Activated naive CD8-positive, alpha-beta T cell treated with anti-CD3 and anti-CD28 coated beads, Interleukin-2, amount 50 U/mL, for 24 hours (primary cell): ENCODE measurements at regions not wholly inside any gene's neighbourhood (a gene's known extent, or its start where the extent isn't known, plus 50 kb on each side); places are given as distances from the start of the nearest gene placed in this dataset.
"Not testable (repeated sequence)": the region's sequence is repeated elsewhere in the genome, so short reads cannot be mapped to it uniquely, and the experiment has no call there.

Source experiments
- ATAC-seq: fragments of 150-1000 bp; cut with Tn5 transposase; one replicate; pipeline ENCODE4 v1.10.0; 2021
- DNase-seq: peaks from one replicate; pipeline ENCODE4 v3.0.0; 2021
- H3K27ac Mint-ChIP-seq: one replicate; pipeline ENCODE4 v1.8.0; 2021; ENCODE audit warnings: mild to moderate bottlenecking, mixed read lengths
- H3K27me3 Mint-ChIP-seq: one replicate; pipeline ENCODE4 v1.8.0; 2021; ENCODE audit warnings: mixed read lengths
- H3K36me3 Mint-ChIP-seq: one replicate; pipeline ENCODE4 v1.8.0; 2021; ENCODE audit warnings: low read depth, mixed read lengths
- H3K4me1 Mint-ChIP-seq: one replicate; pipeline ENCODE4 v1.8.0; 2021; ENCODE audit warnings: mixed read lengths
- H3K4me3 Mint-ChIP-seq: one replicate; pipeline ENCODE4 v1.8.0; 2021; ENCODE audit warnings: mild to moderate bottlenecking, moderate library complexity, mixed read lengths
- H3K9me3 Mint-ChIP-seq: one replicate; pipeline ENCODE4 v1.8.0; 2021; ENCODE audit warnings: mixed read lengths

DNA sequence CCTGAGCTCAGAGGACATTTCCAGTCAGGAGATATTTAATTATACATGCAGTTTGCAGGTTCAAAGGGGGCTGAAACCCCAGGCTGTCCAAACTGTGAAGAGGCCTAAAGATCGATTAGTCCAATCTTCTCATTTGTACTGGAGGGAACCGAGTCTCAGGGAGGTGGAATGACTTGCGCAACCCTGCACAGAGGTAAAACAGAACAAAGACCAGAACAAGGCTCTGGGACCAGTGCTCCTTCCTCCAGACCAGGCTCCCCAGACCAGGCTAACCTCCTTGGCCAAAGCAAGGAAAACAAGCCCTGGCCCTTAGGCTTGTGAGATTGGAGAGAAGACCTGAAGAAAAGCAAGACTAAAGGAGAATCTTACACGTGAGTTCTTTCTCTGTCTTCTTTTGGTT is 120.8 kb downstream of the ENC1 start:
- Mint-ChIP-seq H3K36me3 (peaks cover 4% of the 10 kb centered on the region), H3K27ac (no peak overlapping the region), H3K4me3 (no peak overlapping the region), H3K27me3 (peaks cover 10% of the 10 kb centered on the region), H3K4me1 (no peaks in the 10 kb centered on the region), H3K9me3 (peaks cover 20% of the 10 kb centered on the region)
- DNase-seq, result no peak
- no peak for ATAC-seq

DNA sequence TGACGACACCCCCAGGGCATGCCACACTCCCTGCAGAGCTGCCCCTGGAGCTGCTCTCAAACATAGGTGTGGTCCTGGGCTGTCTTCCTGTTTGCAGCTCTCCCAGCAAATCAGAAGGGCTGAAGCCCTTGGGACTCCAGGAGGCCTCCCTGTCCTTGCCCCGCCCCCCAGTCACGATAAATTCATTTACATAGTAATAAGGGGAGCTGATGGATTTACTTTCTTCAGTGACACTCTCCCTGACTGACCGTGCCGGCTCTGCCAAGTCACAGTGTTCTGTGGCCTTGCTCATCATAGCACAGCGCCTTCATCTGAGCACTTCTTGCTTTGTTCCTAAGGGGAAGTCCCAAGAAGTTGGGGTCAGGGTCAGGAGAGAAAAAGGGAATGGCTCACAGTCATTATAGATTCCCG is 121.4 kb downstream of the ENC1 start:
- peaks cover 17% of the 10 kb centered on the region for H3K9me3 Mint-ChIP-seq
- H3K4me3 Mint-ChIP-seq, result no peak overlapping the region
- no peaks in the 10 kb centered on the region for H3K4me1 Mint-ChIP-seq
- ATAC-seq (no peak), DNase-seq (no peak)
- peaks cover 4% of the 10 kb centered on the region for H3K36me3 Mint-ChIP-seq
- H3K27ac Mint-ChIP-seq, result no peak overlapping the region
- H3K27me3 Mint-ChIP-seq, result peaks cover 13% of the 10 kb centered on the region

GRCh38 chr5:74517700-74518099 is 122.8 kb downstream of the ENC1 start:
- Mint-ChIP-seq H3K27me3 (peaks cover 11% of the 10 kb centered on the region), H3K9me3 (peaks cover 8% of the 10 kb centered on the region), H3K4me1 (no peaks in the 10 kb centered on the region), H3K27ac (no peak overlapping the region), H3K36me3 (no peaks in the 10 kb centered on the region), H3K4me3 (no peak overlapping the region)
- ATAC-seq (no peak), DNase-seq (no peak)

GRCh38 chr5:74516211-74516636 is 124.3 kb downstream of the ENC1 start:
- Mint-ChIP-seq H3K4me3 (no peak overlapping the region), H3K27me3 (peaks cover 9% of the 10 kb centered on the region), H3K4me1 (no peaks in the 10 kb centered on the region), H3K36me3 (no peaks in the 10 kb centered on the region), H3K27ac (no peak overlapping the region), H3K9me3 (no peaks in the 10 kb centered on the region)
- DNase-seq, result no peak
- ATAC-seq, result no peak

GRCh38 chr5:74514888-74515551 is 125.5 kb downstream of the ENC1 start:
- no peaks in the 10 kb centered on the region for H3K9me3 Mint-ChIP-seq
- no peak overlapping the region for H3K4me3 Mint-ChIP-seq

DNA sequence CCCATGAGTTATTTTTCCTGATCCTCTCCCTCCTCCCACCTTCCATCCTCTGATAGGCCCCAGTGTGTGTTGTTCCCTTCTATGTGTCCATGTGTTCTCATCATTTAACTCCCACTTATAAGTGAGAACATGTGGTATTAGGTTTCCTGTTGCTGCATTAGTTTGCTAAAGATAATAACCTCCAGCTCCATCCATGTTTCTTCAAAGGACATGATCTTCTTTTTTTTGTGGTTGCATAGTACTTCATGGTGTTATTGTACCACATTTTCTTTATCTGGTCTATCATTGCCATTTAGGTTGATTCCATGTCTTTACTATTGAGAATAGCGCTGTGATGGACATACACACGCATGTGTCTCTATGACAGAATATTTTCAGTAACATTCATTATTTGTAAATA is 128.8 kb downstream of the ENC1 start:
- H3K36me3 Mint-ChIP-seq, ATAC-seq, H3K4me1 Mint-ChIP-seq, H3K9me3 Mint-ChIP-seq, H3K27ac Mint-ChIP-seq, H3K27me3 Mint-ChIP-seq, H3K4me3 Mint-ChIP-seq, DNase-seq: not testable (repeated sequence)

More at GRCh38 chr5:74514888-74515551, 125.5 kb downstream of the ENC1 start:
- no peaks in the 10 kb centered on the region for H3K36me3 Mint-ChIP-seq
- H3K27ac Mint-ChIP-seq, result no peak overlapping the region
- no peak for DNase-seq
- H3K27me3 Mint-ChIP-seq, result peaks cover 9% of the 10 kb centered on the region
- ATAC-seq, result no peak
- H3K4me1 Mint-ChIP-seq, result no peaks in the 10 kb centered on the region

DNA sequence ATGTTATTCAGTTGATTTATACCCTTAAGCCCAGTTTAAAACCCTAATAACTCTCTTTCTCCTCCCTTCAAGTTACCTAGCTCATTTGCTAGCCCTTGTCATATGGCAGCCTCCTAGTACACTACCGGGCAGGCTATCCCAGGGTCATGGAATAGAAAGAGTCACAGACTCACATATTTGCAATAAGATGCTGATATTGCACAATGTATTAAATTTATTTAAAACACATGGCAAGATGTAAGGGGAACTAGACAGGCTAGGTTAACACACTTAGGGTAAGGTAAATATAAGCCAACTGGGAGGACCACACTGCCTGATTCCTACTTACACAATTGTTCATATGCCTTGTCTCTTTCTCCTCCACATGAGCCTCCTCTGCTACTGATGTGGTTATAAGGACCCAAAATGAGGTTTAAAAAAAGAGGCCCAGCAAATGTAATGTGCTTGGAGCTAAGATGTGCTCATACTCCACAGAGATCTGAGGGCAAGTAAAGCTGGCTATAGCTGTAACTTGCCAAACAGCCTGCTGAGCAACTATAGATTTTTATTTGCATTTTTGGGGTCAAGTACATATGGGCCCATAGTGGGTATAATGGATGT is 130.0 kb downstream of the ENC1 start:
- DNase-seq (no peak), ATAC-seq (no peak)
- no peak overlapping the region for H3K27ac Mint-ChIP-seq
- H3K9me3 Mint-ChIP-seq, result no peaks in the 10 kb centered on the region
- peaks cover 3% of the 10 kb centered on the region for H3K27me3 Mint-ChIP-seq
- H3K4me3 Mint-ChIP-seq, result no peak overlapping the region
- H3K4me1 Mint-ChIP-seq, result no peaks in the 10 kb centered on the region
- H3K36me3 Mint-ChIP-seq, result no peaks in the 10 kb centered on the region

GRCh38 chr5:74507370-74508005 is 133.0 kb downstream of the ENC1 start:
- H3K27me3 Mint-ChIP-seq, result no peaks in the 10 kb centered on the region
- no peak overlapping the region for H3K27ac Mint-ChIP-seq
- no peaks in the 10 kb centered on the region for H3K9me3 Mint-ChIP-seq
- H3K36me3 Mint-ChIP-seq, result no peaks in the 10 kb centered on the region
- H3K4me1 Mint-ChIP-seq, result no peaks in the 10 kb centered on the region
- no peak overlapping the region for H3K4me3 Mint-ChIP-seq
- ATAC-seq (no peak), DNase-seq (no peak)

GRCh38 chr5:74506119-74506518 is 134.4 kb downstream of the ENC1 start:
- no peaks in the 10 kb centered on the region for H3K9me3 Mint-ChIP-seq
- H3K27ac Mint-ChIP-seq, result no peak overlapping the region
- H3K36me3 Mint-ChIP-seq, result no peaks in the 10 kb centered on the region
- no peaks in the 10 kb centered on the region for H3K4me1 Mint-ChIP-seq
- no peak overlapping the region for H3K4me3 Mint-ChIP-seq
- DNase-seq (no peak), ATAC-seq (no peak)
- no peaks in the 10 kb centered on the region for H3K27me3 Mint-ChIP-seq

DNA sequence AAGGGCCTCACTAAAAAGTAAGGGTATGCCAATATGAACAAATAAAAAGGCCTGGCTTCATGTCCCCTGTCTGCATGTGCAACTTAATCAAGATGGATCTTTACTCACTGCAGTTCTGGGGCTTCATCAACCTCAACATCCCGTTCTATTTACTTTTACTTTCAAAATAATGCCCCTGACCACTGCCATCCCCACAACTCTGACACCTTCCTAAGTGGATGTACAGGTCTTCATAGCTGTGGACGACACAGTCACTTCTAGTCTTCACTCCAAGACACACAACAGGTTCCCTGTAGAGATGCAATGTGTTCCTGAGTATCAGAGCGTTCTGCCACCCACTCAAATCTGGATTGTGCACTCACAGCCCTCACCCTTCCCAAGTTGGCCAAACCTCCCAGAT is 136.1 kb downstream of the ENC1 start:
- Mint-ChIP-seq H3K4me3 (no peak overlapping the region), H3K9me3 (no peaks in the 10 kb centered on the region), H3K27ac (no peak overlapping the region), H3K4me1 (no peaks in the 10 kb centered on the region), H3K27me3 (no peaks in the 10 kb centered on the region), H3K36me3 (no peaks in the 10 kb centered on the region)
- ATAC-seq, result no peak
- no peak for DNase-seq

- no peak for ATAC-seq
- Mint-ChIP-seq H3K9me3 (no peaks in the 10 kb centered on the region), H3K27ac (no peak overlapping the region), H3K4me3 (no peak overlapping the region), H3K36me3 (no peaks in the 10 kb centered on the region), H3K4me1 (no peaks in the 10 kb centered on the region), H3K27me3 (no peaks in the 10 kb centered on the region)
- DNase-seq, result no peak
Observed at GRCh38 chr5:74502479-74502950, 138.0 kb downstream of the ENC1 start.

- no peaks in the 10 kb centered on the region for H3K36me3 Mint-ChIP-seq
Observed at GRCh38 chr5:74501674-74502478, 138.7 kb downstream of the ENC1 start.

DNA sequence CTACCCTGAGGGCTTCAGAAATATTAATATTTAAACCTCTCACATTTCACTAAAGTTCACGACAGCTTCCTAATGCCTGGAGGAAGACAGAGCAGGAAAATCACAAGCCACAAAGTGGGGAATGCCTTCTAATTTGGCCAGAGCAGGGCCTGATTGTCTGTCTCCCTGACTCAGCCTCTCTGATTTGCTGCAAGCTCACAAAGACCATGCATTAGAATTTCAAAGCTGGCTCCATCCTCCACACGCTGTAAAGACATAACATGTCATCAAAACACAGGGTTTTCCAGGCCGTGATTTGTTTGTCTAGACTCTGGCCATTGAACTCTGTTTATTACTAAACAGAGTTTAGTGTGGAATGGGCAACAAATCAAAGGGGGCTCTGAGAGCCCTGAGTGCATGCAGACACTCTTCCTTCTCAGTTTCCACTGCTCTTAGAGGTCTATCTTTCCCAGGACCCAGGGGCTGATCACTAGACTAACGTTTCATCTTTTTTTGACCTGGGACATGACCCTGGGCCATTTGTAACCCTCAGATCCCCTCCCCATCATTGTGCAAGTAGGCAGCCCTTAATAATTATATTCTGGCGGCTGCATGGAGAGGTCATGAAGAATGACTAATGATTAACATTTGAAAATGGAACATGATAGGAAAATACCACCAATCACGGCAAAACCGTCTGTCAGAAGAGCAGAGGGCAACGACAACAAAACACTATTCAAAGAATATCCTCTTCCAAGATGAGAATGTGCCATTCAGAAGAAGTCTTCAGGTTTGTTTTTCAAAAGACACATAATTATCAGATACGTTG is 140.2 kb downstream of the ENC1 start:
- H3K27me3 Mint-ChIP-seq, result peaks cover 2% of the 10 kb centered on the region

More at GRCh38 chr5:74501674-74502478, 138.7 kb downstream of the ENC1 start:
- Mint-ChIP-seq H3K4me3 (no peak overlapping the region), H3K9me3 (no peaks in the 10 kb centered on the region), H3K27ac (no peak overlapping the region), H3K4me1 (no peaks in the 10 kb centered on the region), H3K27me3 (no peaks in the 10 kb centered on the region)
- no peak for ATAC-seq
- no peak for DNase-seq

More for the DNA sequence above, 140.2 kb downstream of the ENC1 start:
- H3K36me3 Mint-ChIP-seq, result no peaks in the 10 kb centered on the region
- H3K4me1 Mint-ChIP-seq, result no peaks in the 10 kb centered on the region
- H3K9me3 Mint-ChIP-seq, result no peaks in the 10 kb centered on the region
- DNase-seq (no peak), ATAC-seq (no peak)
- no peak overlapping the region for H3K27ac Mint-ChIP-seq
- H3K4me3 Mint-ChIP-seq, result no peak overlapping the region
